GM18502 (cell line): ENCODE measurements at regions not wholly inside any gene's neighbourhood (a gene's known extent, or its start where the extent isn't known, plus 50 kb on each side); places are given as distances from the start of the nearest gene placed in this dataset.

Source experiments
- ATAC-seq: cut with Tn5 transposase; IDR thresholded peaks from one replicate; pipeline ENCODE4 v1.9.1; 2021; ENCODE audit warnings: mild to moderate bottlenecking; ENCODE audit not compliant: unreplicated experiment, poor library complexity

DNA sequence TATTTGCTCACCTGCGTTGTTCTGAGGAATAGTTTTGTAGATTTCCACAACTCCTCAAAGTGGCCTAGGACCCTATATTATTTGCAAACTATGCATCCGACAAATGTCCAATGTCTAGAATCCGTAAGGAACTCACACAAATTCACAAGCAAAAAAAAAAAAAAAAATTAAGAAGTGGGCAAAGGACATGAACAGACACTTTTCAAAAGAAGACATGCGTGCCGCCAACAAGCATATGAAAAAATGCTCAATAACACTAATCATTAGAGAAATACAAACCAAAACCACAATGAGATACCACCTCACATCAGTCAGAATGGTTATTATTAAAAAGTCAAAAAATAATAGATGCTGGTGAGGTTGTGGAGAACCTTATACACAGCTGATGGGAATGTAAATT is 398.5 kb upstream of the PROK2 start:
- no peak for ATAC-seq

GRCh38 chr3:72182206-72182605 is 397.3 kb upstream of the PROK2 start:
- no peak for ATAC-seq

- no peak for ATAC-seq
These were observed 396.3 kb upstream of the PROK2 start for GRCh38 chr3:72181251-72181650.

DNA sequence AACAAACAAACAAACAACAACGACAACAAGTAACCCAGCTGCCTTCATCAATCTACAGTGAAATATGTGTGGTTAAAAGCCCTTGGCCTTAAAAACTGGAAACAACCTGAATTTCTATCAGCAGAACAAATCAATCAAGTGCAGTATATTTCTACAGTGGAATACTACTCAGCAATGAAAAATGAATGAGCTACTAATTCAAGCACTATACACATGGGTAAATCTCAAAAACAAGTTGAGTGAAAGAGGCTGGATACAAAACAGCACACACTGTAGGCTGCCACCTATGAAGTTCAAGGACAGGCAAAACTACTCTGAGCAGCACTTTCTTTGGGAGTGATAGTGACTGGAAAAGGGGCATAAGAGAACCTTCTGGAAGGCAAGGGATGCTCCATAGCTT is 395.5 kb upstream of the PROK2 start:
- no peak for ATAC-seq

DNA sequence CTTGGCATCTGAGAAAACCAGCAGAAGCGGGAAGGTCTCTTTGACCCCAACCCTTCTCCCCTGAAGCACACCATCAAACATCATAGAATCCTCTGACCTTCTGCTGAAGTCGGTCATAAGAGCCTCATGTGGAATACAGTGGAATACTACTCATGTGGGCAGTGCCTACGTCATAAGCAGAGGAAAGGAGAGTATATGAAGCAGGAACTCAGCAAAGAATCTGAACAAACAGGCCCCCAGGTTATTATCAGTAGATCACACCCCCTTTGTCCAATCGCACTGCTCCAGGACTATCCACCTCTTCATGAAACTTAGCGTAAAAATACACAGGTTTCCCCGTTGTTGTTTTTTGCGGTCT is 394.1 kb upstream of the PROK2 start:
- no peak for ATAC-seq

- ATAC-seq, result no peak
These were observed 393.6 kb upstream of the PROK2 start for GRCh38 chr3:72178463-72179106.

DNA sequence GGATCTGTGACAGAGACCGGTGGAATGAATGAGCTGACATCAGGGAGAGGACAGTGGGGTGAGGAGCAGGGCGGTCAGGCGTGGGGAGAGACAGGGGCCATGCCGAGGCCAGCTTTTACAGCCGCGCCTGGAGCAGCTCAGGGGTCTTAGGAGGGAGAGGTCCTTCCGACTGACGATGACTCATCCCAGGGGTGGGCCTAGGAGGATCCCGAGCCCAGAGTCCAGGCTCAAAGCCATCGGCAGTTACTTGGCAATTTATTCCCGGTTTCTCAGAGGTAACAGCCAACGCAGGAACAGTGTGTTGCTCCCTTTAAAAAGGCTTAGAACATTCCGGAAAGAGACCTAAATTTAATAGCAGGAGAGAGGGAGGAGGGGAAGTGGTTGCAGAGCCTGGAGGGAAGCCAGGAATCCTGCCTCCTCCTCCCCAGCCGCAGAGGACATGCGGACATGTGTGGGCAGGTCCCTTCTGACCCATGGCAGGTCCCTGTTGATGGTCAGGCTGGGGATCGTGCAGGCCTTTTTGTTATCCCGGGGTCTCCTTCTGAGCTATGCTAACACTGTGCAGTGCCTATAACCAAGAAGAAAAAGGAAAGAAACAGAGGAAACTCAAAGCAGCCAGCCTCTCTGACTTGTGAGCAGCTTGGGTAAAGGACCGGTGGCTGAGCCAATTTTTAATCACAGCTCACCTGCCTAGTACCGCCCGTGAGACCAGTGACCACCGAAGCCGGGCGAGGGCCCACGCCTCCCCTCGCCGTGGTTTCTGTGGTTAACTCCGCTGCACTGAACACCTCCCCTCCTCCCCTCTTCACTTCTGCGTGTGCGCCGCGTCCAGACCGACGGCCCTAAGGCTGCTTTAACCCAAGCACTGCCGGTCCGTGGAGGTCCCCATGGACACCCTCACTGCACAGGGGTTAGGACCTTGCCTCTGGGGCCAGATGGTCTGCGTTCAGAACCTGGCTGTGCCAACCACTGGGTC is 392.4 kb upstream of the PROK2 start:
- peak; percentile 35 for ATAC-seq

GRCh38 chr3:72176537-72177041 is 391.6 kb upstream of the PROK2 start:
- peak; percentile 94 for ATAC-seq

DNA sequence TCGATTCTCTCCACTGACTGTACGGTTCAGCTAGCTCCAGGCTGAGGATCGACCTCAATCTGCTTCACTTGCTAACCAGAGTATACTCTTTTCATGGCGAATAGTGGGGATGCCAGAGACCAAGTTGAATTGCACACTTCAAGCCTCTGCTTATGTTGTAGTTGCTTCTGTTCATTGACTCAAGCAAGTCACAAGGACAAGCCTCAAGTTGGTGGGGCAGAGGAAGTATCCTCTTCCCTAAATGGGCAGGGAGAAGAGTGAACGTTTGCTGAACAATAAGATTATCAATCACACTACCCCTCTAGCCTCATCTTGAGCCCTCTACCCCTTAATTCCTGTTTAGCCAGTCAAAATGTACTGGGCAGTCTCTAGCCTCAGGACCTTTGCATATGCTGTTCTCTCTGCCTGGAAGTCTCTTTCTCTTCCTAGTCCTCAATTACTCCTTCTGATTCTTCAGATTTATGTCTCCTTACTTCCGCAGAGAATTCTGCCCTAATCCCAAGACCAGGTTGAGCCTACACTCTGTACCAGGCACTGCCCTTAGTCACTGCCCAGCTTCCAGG is 390.4 kb upstream of the PROK2 start:
- no peak for ATAC-seq

DNA sequence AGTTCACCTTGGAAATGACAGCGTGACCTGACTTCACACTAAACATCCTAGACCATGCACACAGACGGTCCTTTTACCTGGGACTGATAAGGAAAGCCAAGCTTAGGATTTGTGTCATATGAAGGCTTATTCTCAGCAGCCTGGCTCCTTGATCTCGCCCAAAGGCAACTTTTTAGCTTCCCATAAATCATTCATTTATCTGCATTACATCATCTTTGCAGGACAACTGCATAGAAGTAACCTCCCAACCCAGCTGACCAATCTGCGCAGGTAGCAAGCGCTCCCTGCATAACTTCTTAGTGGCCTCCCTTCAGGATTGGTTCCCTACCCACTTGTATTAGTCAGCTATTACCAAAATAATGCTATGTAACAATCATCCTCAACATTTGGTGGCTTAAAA is 389.9 kb upstream of the PROK2 start:
- ATAC-seq, result no peak

GRCh38 chr3:72174040-72174439 is 389.1 kb upstream of the PROK2 start:
- no peak for ATAC-seq

GRCh38 chr3:72171946-72172345 is 387.0 kb upstream of the PROK2 start:
- no peak for ATAC-seq

DNA sequence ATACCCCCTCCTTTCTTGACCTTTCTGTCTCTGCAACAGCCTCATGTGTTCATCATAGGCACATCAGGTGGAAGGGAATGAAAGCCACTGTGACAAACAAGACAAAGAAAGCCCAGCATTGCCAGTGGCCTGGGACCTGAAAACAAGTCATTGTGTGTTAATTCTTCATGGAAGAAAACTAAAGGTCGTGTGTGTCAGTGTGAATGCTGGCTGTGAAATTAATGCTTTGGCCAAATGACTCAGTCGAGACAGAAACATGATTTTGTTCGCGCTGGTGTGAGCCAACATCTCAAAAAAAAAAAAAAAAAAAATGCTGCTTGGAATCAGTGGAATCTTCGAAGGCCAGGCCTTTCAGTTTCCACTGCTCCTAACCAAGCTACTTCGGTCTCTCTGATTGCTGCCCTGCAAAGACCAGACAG is 386.5 kb upstream of the PROK2 start:
- no peak for ATAC-seq

GRCh38 chr3:72169561-72170472 is 384.9 kb upstream of the PROK2 start:
- no peak for ATAC-seq

DNA sequence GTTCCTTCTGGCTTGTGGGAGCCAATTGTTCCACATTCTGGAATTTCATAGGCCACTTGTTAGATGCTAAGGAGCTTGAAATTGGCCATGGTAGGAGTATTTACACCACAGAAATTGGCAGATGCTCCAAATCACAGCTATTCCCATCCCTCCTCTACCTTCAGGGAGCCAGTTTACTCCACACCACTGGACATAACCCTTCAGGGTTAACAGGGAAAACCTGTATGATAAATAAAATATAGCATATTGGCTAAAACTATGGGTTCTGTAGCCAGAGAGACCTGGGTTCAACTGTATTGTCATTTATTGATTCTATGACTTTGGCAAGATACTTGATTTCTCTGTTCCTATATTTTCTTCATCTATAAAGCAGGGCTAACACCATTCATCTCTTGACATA is 384.2 kb upstream of the PROK2 start:
- ATAC-seq, result no peak

GRCh38 chr3:72165808-72166207 is 380.9 kb upstream of the PROK2 start:
- ATAC-seq, result no peak

- ATAC-seq, result no peak
These were observed 380.4 kb upstream of the PROK2 start for GRCh38 chr3:72165317-72165716.

- no peak for ATAC-seq
These were observed 379.7 kb upstream of the PROK2 start for GRCh38 chr3:72164635-72164978.

- ATAC-seq, result peak; percentile 90
These were observed 379.1 kb upstream of the PROK2 start for GRCh38 chr3:72163809-72164634.
